A673 (cell line): ENCODE measurements at regions not wholly inside any gene's neighbourhood (a gene's known extent, or its start where the extent isn't known, plus 50 kb on each side); places are given as distances from the start of the nearest gene placed in this dataset.

Experiments
- CTCF ChIP-seq: fragments of 300-800, 200-600 bp; sonication (generic); conservative IDR thresholded peaks from 2 replicates; pipeline ENCODE4 v1.5.1; 2017; ENCODE audit warnings: low read depth, mild to moderate bottlenecking, antibody characterized with exemption, low read length, moderate library complexity, mixed read lengths
- EZH2 ChIP-seq: fragments of 200-600 bp; sonication (generic); IDR thresholded peaks from 2 replicates; pipeline ENCODE4 v1.6.1; 2017; ENCODE audit warnings: borderline replicate concordance, low read depth, mild to moderate bottlenecking, mixed read lengths, antibody characterized with exemption, low read length; ENCODE audit not compliant: poor library complexity, severe bottlenecking

- no peak for TF ChIP-seq CTCF
- no peak for TF ChIP-seq EZH2
Observed at GRCh38 chr2:59032499-59032898, 791.4 kb upstream of the FANCL start.
